Eye (tissue), 1 donor: ENCODE measurements at regions not wholly inside any gene's neighbourhood (a gene's known extent, or its start where the extent isn't known, plus 50 kb on each side); places are given as distances from the start of the nearest gene placed in this dataset.
A peak's percentile ranks its signal among the peaks of the same experiment; 100 is the strongest.
"Not testable (repeated sequence)": the region's sequence is repeated elsewhere in the genome, so short reads cannot be mapped to it uniquely, and the experiment has no call there.

ENCODE experiments used
- DNase-seq: peaks from one replicate; pipeline ENCODE4 v3.0.0-alpha.2; 2015

GRCh38 chr15:38128921-38129320 lies 123.7 kb upstream of the SPRED1 start:
- peak; percentile 31 for DNase-seq

GRCh38 chr15:38129531-38130204 lies 123.0 kb upstream of the SPRED1 start:
- peak; percentile 78 for DNase-seq

- no peak for DNase-seq
Measured at GRCh38 chr15:38130205-38130567, 122.5 kb upstream of the SPRED1 start.

- DNase-seq: peak; percentile 84
Measured at GRCh38 chr15:38130740-38131498, 121.7 kb upstream of the SPRED1 start.

- DNase-seq: no peak
Measured at GRCh38 chr15:38134252-38134651, 118.4 kb upstream of the SPRED1 start.

- DNase-seq: not testable (repeated sequence)
Measured at GRCh38 chr15:38142195-38142594, 110.4 kb upstream of the SPRED1 start.

- no peak for DNase-seq
Measured at GRCh38 chr15:38144921-38145320, 107.7 kb upstream of the SPRED1 start.

- DNase-seq: peak; percentile 82
Measured at GRCh38 chr15:38145651-38146111, 107.0 kb upstream of the SPRED1 start.

GRCh38 chr15:38147246-38147645 lies 105.4 kb upstream of the SPRED1 start:
- no peak for DNase-seq

GRCh38 chr15:38148471-38148870 lies 104.2 kb upstream of the SPRED1 start:
- DNase-seq: no peak

GRCh38 chr15:38149315-38149714 lies 103.3 kb upstream of the SPRED1 start:
- DNase-seq: no peak

GRCh38 chr15:38150148-38150547 lies 102.5 kb upstream of the SPRED1 start:
- no peak for DNase-seq

- DNase-seq: no peak
Measured at GRCh38 chr15:38150794-38151193, 101.8 kb upstream of the SPRED1 start.

- DNase-seq: no peak
Measured at GRCh38 chr15:38153781-38154180, 98.9 kb upstream of the SPRED1 start.

GRCh38 chr15:38154255-38154654 lies 98.4 kb upstream of the SPRED1 start:
- no peak for DNase-seq

GRCh38 chr15:38154837-38155236 lies 97.8 kb upstream of the SPRED1 start:
- no peak for DNase-seq

- no peak for DNase-seq
Measured at GRCh38 chr15:38163658-38164057, 89.0 kb upstream of the SPRED1 start.

GRCh38 chr15:38164061-38164460 lies 88.6 kb upstream of the SPRED1 start:
- DNase-seq: no peak

GRCh38 chr15:38164507-38164906 lies 88.1 kb upstream of the SPRED1 start:
- DNase-seq: no peak

- DNase-seq: no peak
Measured at GRCh38 chr15:38168467-38169070, 84.1 kb upstream of the SPRED1 start.

- DNase-seq: no peak
Measured at GRCh38 chr15:38171973-38172372, 80.7 kb upstream of the SPRED1 start.

GRCh38 chr15:38174691-38175090 lies 77.9 kb upstream of the SPRED1 start:
- DNase-seq: no peak

GRCh38 chr15:38176155-38176554 lies 76.5 kb upstream of the SPRED1 start:
- no peak for DNase-seq

GRCh38 chr15:38176691-38177090 lies 75.9 kb upstream of the SPRED1 start:
- no peak for DNase-seq
